Adrenal gland (tissue), 9 donors: ENCODE measurements at regions not wholly inside any gene's neighbourhood (a gene's known extent, or its start where the extent isn't known, plus 50 kb on each side); places are given as distances from the start of the nearest gene placed in this dataset.
A peak's percentile ranks its signal among the peaks of the same experiment; 100 is the strongest.

ENCODE experiments used
- DNase-seq, 7 donors: peaks; one replicate each; pipeline ENCODE4 v3.0.0-alpha.2; 2019 to 2020
- H3K27ac ChIP-seq, 5 donors: fragments of 200-600 bp; sonication (generic) in 4 of 5; 1 replicate in 3 of 5; 2 replicates in 2 of 5; pipeline versions ENCODE4 v1.5.1 to v1.8.0; 2016 to 2020; ENCODE audit warnings: mild to moderate bottlenecking in 1 of 5
- H3K27me3 ChIP-seq: fragments of 200-600 bp; 2 replicates; pipeline ENCODE4 v1.8.0; 2021
- H3K36me3 ChIP-seq, 2 donors: fragments of 200-600 bp; replicated peaks in 1 of 2; 1 replicate in 1 of 2; 2 replicates in 1 of 2; pipeline versions ENCODE4 v1.5.1 to v1.8.0; 2018 to 2022
- H3K4me1 ChIP-seq, 2 donors: fragments of 200-600 bp; replicated peaks in 1 of 2; 1 replicate in 1 of 2; 2 replicates in 1 of 2; pipeline versions ENCODE4 v1.5.1 to v1.8.0; 2018 to 2021
- H3K4me3 ChIP-seq, 4 donors: fragments of 200-600 bp; sonication (generic) in 3 of 4; one replicate each; pipeline ENCODE4 v1.5.1; 2016 to 2018
- H3K9me3 ChIP-seq, 3 donors: fragments of 200-600 bp; sonication (generic) in 1 of 3; replicated peaks in 1 of 3; 1 replicate in 2 of 3; 2 replicates in 1 of 3; pipeline versions ENCODE4 v1.5.1 to v1.8.0; 2016 to 2021
- CTCF ChIP-seq, 6 experiments: fragments of 450-650 bp in 4 of 6; fragments of 200-600 bp in 2 of 6; sonication (generic) in 1 of 6; IDR thresholded peaks; 1 replicate in 5 of 6; 2 replicates in 1 of 6; pipeline versions ENCODE4 v1.5.1 to v1.8.0; 2016 to 2021; ENCODE audit warnings: antibody characterized with exemption in 6 of 6, mild to moderate bottlenecking in 2 of 6, moderate library complexity in 1 of 6
- POLR2A ChIP-seq, 2 donors: fragments of 450-650 bp; IDR thresholded peaks; one replicate each; pipeline ENCODE4 v1.6.1; 2017; ENCODE audit warnings: antibody characterized with exemption in 2 of 2, mild to moderate bottlenecking in 2 of 2, moderate library complexity in 1 of 2
- WGBS, 4 donors: extraction: QIAGEN DNeasy Blood & Tissue Kit in 2 of 4; methylation state at CpG; one replicate each; pipeline versions ENCODE4 v1.1.5 to v1.1.7; 2013 to 2017; 5-methylcytosine and 5-hydroxymethylcytosine counted together
- intact Hi-C, 2 donors: fragments of 100-400 bp; cut with DNase I; formaldehyde crosslinking; loops; one replicate each; pipeline versions ENCODE4 v1.14.1 to v1.15.0; 2022 to 2023
- donor health status: healthy with polysubstance abuse.
- donor health status: Bipolar disorder and iron deficiency.
- donor health status: DM: yes; HTN: yes; CAD: no.
- donor health status: DM: no; HTN: no; CAD: no.
- donor health status: DM: no; HTN: no; CAD: no.

GRCh38 chr9:78598120-78598519 is 301.2 kb downstream of the PSAT1 start:
- Histone ChIP-seq H3K4me1 (no peaks in the 10 kb centered on the region), H3K4me3 (no peak overlapping the region), H3K9me3 (no peaks in the 10 kb centered on the region), H3K36me3 (no peaks in the 10 kb centered on the region), H3K27ac (no peak overlapping the region), H3K27me3 (no peaks in the 10 kb centered on the region)
- TF ChIP-seq POLR2A (IDR thresholded peaks at IDR 0.05) (no peak), CTCF (IDR thresholded peaks at IDR 0.05) (no peak)
- 64 to 70% (median 67%) methylated on average over 5 of the region's 5 CpGs for WGBS, 4 donors
- intact Hi-C loops, result no loop called here
- no peak for DNase-seq

- Histone ChIP-seq H3K4me1 (no peaks in the 10 kb centered on the region), H3K27ac (no peak overlapping the region), H3K36me3 (no peaks in the 10 kb centered on the region), H3K9me3 (no peaks in the 10 kb centered on the region), H3K4me3 (no peak overlapping the region), H3K27me3 (peaks cover 5% of the 10 kb centered on the region)
- 55 to 70% (median 61%) methylated on average over 4 of the region's 4 CpGs for WGBS, 4 donors
- intact Hi-C loops, result no loop called here
- TF ChIP-seq CTCF (IDR thresholded peaks at IDR 0.05), result no peak
- no peak for TF ChIP-seq POLR2A (IDR thresholded peaks at IDR 0.05)
- no peak for DNase-seq
These were observed 303.0 kb downstream of the PSAT1 start for GRCh38 chr9:78599926-78600325.

- peak in 5 of 7 donors; percentile 22 to 68 (median 47) for DNase-seq
- Histone ChIP-seq H3K27ac (no peak overlapping the region), H3K27me3 (peaks cover 5% of the 10 kb centered on the region), H3K4me1 (no peaks in the 10 kb centered on the region), H3K36me3 (no peaks in the 10 kb centered on the region), H3K9me3 (no peaks in the 10 kb centered on the region), H3K4me3 (no peak overlapping the region)
- WGBS, 4 donors, result 16 to 23% (median 21%) methylated on average over 7 of the region's 7 CpGs
- TF ChIP-seq POLR2A (IDR thresholded peaks at IDR 0.05) (no peak), CTCF (IDR thresholded peaks at IDR 0.05) (peak; percentile 47 to 69 (median 60))
- intact Hi-C loops, result no loop called here
These were observed 305.1 kb downstream of the PSAT1 start for GRCh38 chr9:78601957-78602565.

- Histone ChIP-seq H3K4me3 (no peak overlapping the region), H3K27ac (no peak overlapping the region), H3K9me3 (no peaks in the 10 kb centered on the region), H3K4me1 (no peaks in the 10 kb centered on the region), H3K36me3 (no peaks in the 10 kb centered on the region), H3K27me3 (peaks cover 5% of the 10 kb centered on the region)
- WGBS, 4 donors, result 49 to 60% (median 58%) methylated on average over 15 to 16 of the region's 16 CpGs
- TF ChIP-seq CTCF (IDR thresholded peaks at IDR 0.05) (no peak), POLR2A (IDR thresholded peaks at IDR 0.05) (no peak)
- no peak for DNase-seq
- intact Hi-C loops, result no loop called here
These were observed 308.4 kb downstream of the PSAT1 start for GRCh38 chr9:78605041-78606000.
